Adrenal gland (tissue), 5 donors: ENCODE measurements at regions not wholly inside any gene's neighbourhood (a gene's known extent, or its start where the extent isn't known, plus 50 kb on each side); places are given as distances from the start of the nearest gene placed in this dataset.

Experiments
- CTCF ChIP-seq, 6 experiments: fragments of 450-650 bp in 4 of 6; fragments of 200-600 bp in 2 of 6; sonication (generic) in 1 of 6; IDR thresholded peaks; 1 replicate in 5 of 6; 2 replicates in 1 of 6; pipeline versions ENCODE4 v1.5.1 to v1.8.0; 2016 to 2021; ENCODE audit warnings: antibody characterized with exemption in 6 of 6, mild to moderate bottlenecking in 2 of 6, moderate library complexity in 1 of 6
- POLR2A ChIP-seq, 2 donors: fragments of 450-650 bp; IDR thresholded peaks; one replicate each; pipeline ENCODE4 v1.6.1; 2017; ENCODE audit warnings: antibody characterized with exemption in 2 of 2, mild to moderate bottlenecking in 2 of 2, moderate library complexity in 1 of 2
- donor health status: DM: no; HTN: no; CAD: no.

DNA sequence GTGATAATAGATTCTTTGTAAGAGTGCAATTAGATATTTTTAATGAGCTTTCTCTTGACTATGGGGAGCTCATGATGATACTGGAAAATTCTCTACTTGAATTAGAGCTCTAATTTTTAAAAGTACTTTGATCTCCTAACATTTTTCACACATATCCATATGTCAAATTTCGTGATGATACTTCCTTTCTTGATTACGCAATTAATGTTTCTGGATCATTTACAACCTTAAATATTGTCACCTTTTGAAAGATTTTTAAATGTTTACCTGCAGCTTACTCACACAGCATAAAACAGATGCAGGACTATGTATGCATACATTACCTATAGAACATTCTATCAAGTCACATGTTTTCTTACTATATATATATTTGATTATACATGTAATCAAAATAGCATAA is 598.5 kb upstream of the DSEL start:
- TF ChIP-seq POLR2A (IDR thresholded peaks at IDR 0.05), result no peak
- no peak for TF ChIP-seq CTCF (IDR thresholded peaks at IDR 0.05)
